CD4-positive, alpha-beta T cell treated with Interleukin-2 at 100 ng/mL for 4 hours (primary cell): ENCODE measurements at regions not wholly inside any gene's neighbourhood (a gene's known extent, or its start where the extent isn't known, plus 50 kb on each side); places are given as distances from the start of the nearest gene placed in this dataset.
A peak's percentile ranks its signal among the peaks of the same experiment; 100 is the strongest.
"Not testable (repeated sequence)": the region's sequence is repeated elsewhere in the genome, so short reads cannot be mapped to it uniquely, and the experiment has no call there.

Experiments
- DNase-seq: peaks from one replicate; pipeline ENCODE4 v3.0.0-alpha.2; 2020; ENCODE audit warnings: low spot score

DNA sequence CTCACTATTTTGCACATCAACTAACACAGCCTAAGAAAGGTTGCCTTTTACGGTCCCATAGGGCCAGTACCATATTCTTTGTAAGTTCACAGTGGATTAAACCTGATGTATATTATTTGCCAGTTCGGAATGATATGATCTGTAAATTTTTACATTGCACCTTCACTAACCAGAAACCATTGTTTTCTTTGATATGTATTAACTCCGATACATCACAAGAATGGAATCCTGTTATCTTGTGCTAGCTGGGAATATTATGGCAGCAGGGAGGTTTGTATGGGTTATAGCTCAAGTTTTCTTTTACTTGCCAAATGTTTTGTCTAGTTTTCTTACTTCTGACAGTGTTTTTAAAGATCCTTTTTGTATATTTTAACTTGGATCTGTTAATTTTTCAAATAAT, 51.4 kb upstream of the S1PR1 start:
- no peak for DNase-seq

- no peak for DNase-seq
Observed at GRCh38 chr1:101183388-101183699, 53.5 kb upstream of the S1PR1 start.

DNA sequence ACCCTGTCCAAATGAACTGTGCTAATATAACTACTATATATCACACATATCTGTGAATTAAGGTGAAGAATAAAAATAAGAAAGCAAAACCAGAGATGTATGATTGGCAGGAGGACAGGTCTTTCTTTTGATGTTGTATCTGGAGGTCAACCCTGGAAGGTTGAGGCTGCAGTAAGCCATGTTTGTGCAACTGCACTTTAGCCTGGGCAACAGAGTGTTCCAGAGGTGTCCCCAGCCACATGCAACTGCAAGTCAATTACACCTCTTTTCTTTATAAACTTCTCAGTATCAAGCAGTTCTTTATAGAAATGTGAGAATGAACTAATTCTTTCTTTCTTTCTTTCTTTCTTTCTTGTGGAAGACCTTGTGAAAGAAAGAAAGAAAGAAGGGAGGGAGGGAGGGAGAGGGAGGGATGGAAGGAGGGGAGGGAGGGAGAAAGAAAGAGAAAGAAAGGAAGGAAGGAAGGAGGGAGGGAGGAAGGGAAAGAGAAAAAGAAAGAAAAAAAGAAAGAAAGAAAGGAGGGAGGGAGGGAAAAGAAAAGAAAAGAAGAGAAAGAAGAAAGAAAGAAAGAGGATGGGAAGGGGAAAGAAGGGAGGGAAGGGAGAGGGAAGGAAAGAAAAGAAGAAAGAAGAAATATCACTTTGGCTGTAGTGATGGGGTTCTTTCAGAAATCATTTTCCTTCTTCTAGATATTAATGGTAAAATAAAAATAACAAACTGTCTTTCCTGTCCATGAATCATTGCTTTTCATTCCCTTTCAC, 54.0 kb upstream of the S1PR1 start:
- no peak for DNase-seq

- DNase-seq = no peak
Observed at GRCh38 chr1:101181930-101182329, 54.9 kb upstream of the S1PR1 start.

DNA sequence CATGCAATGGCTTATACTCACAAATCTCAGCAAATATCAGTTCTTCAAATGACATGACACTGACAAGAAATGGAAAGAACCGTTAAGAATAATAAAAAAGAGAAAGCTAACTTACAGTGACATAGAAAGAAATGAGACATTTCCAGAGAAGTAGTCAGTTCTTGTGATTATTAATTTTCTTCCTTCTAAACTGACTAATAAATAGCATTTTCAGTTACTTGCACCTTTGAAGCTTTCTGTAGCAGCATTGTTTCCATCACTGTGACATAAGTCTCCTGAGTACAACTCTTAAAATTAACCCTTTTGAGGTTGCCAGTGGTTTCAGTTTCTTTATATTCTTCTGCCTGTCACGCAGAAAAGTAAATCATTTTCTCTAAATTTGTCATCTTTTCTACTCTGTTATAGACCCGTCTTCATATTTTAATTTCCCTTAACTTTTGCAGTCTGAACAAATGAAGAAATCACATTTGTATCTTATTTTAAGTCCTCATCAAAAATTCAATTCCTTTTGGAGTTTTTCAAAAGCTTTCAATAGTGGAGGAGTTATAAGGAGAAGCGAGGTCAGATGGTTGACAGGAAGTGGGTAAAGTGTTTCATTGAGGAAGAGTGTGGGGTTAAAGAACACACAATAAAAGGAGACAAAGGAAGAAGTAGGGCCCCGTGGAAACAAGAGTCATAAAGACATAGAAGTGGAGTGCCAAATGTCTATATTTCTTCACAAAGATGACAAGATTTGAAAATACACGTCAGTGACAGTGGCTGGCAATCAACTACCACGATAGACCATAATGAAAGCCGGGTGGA, 57.9 kb upstream of the S1PR1 start:
- peak; percentile 36 for DNase-seq

- no peak for DNase-seq
Observed at GRCh38 chr1:101178341-101178687, 58.5 kb upstream of the S1PR1 start.

GRCh38 chr1:101175886-101176285, 60.9 kb upstream of the S1PR1 start:
- no peak for DNase-seq

- DNase-seq = no peak
Observed at GRCh38 chr1:101175466-101175865, 61.4 kb upstream of the S1PR1 start.

GRCh38 chr1:101174722-101175121, 62.1 kb upstream of the S1PR1 start:
- no peak for DNase-seq

DNA sequence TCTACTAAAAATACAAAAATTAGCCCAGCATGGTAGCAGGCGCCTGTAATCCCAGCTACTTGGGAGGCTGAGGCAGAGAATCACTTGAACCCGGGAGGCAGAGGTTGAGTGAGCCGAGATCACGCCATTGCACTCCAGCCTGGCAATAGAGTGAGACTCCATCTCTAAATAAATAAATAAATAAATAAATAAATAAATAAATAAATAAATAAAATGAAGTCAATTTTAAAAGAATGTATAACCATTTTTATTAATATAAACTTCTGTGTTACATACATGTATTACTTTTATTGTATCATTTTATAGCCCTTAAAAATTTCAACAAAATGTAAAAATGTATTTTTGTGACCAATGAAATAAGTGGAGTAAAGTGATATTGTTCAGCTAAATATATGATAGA, 62.5 kb upstream of the S1PR1 start:
- not testable (repeated sequence) for DNase-seq

DNA sequence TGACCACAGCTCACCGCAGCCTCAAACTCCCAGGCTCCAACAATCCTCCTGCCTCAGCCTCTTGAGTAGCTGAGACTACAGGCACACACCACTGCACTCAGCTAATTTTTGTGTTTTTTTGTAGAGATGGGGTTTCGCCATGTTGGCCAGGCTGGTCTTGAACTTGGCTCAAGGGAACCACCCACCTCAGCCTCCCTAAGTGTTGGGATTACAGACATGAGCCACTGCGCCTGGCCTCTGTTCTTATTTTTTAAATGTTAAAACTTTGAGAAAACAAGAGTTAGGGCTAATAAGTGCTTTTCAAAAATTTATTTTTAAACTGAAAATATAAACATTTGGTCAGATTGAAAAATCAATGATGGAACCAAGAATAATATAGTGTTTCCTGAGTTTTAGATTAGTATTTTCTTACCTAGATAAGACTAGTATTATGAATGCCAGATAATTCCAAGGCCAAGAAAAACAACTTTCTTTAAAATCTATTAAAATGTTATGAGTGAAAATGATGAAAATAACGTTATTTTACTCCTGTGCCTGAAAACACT, 66.2 kb upstream of the S1PR1 start:
- DNase-seq = no peak

- DNase-seq = no peak
Observed at GRCh38 chr1:101167891-101168290, 68.9 kb upstream of the S1PR1 start.

- no peak for DNase-seq
Observed at GRCh38 chr1:101166583-101167120, 70.2 kb upstream of the S1PR1 start.

- no peak for DNase-seq
Observed at GRCh38 chr1:101165954-101166353, 70.9 kb upstream of the S1PR1 start.

DNA sequence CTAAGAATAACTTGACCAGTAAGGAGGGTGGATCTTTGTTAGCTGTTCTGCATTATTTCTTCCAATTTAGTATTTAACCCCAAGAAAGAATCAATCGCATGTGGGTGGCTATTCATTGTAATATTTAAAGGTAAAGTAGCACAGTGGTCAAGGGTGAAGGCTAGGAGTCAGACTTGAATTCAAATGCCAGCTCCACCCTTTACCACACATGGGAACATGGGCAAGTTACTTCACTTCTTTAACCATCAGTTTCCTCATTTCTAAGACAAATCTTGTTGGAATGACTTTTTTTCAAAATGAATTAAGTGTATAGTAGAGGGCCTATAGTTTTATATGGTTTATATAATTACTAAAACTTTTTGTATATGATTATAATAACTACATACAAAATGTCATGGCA, 71.3 kb upstream of the S1PR1 start:
- DNase-seq = no peak

GRCh38 chr1:101164776-101165175, 72.0 kb upstream of the S1PR1 start:
- no peak for DNase-seq

DNA sequence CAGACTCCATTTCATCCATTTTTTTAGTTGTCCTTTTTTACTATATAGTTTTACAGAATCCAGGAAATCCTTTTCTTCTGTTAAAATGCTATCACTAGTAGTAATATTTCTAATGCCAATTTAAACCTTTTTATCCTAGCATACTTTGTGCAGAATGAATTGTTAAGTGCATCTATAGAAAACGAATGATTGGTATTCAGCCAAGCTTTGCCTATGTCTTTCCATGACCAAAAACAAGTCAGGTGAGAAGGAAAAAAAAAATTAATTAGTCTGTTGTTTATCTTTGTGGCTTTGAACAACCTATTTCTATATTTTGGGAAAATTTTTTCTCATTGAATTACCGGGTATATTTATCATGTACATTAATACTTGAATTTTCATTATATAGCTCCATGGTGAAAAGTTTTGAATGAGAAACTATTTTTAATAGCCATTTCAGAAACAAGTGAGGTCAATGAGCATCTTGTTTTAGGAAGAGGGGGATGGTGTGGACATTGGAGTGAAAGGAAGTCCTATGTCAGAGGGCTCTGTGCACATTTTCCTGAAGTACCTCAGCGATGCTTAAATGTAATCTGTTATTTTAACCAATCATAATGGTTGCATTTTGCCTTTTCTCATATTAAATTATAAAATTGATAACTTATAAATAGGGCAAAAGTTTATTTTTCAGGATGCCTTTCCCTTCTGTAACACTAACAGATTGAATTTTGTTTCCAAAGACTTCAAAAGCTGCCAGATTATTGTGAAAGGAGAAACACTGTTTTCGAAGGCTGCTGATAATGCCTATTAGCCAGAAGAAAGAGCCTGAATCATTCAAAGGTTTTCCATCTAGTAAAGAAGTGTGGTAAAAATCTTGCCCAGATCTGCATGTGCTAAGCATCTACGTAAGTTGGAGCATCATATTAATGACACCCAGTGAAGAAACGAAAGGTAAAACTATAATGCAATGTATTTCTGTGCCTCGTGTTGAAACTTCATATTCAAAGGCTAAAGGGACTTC, 73.8 kb upstream of the S1PR1 start:
- DNase-seq = no peak

GRCh38 chr1:101162300-101162699, 74.5 kb upstream of the S1PR1 start:
- no peak for DNase-seq

- no peak for DNase-seq
Observed at GRCh38 chr1:101161619-101162018, 75.2 kb upstream of the S1PR1 start.

DNA sequence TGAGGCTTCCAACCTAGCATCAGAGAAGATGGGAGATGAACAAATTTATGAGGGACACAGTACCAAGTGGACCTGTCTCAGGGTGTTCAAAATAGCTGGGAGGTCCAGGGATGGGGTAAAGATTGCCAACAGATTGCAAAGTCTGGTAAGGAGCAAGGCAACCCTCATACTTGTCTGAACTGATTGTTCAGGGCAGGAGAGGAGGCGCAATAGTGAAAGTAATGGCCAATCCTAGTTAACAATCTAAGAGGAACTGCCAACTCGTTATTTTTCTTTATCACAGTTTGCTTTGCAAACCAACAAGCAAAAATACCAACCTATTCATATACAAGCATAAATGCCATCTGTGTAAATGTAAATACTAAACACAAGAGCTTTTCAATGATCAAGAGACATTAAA, 78.4 kb upstream of the S1PR1 start:
- DNase-seq = no peak

DNA sequence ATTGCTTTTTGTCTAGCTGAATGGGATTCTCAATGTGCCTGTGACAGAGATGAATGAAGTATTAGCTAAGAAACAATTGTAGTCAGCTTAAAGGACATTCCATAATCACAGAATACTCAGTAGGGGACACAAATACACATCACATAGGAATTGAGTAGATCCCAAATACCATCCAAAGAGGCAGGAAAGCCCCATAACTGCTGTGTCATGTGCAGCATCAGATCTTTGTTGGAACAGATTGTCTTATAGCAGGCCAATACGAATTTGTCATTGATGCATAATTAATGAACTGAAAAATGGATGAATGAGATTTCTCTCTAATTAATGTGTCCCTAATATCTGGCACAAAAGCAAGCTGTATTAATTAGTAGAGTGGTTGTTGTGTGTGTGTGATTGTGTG, 82.3 kb upstream of the S1PR1 start:
- DNase-seq = no peak

- DNase-seq = no peak
Observed at GRCh38 chr1:101153692-101154091, 83.1 kb upstream of the S1PR1 start.
